ENCODE measurements at regions not wholly inside any gene's neighbourhood (a gene's known extent, or its start where the extent isn't known, plus 50 kb on each side); places are given as distances from the start of the nearest gene placed in this dataset.

- no peak for DNase-seq (ENCODE audit: low read depth in 2 of 2)
Observed at GRCh38 chr4:62260254-62260653, 1060.1 kb downstream of the ADGRL3 start.

GRCh38 chr4:62256479-62256878 lies 1056.4 kb downstream of the ADGRL3 start:
- no peak for DNase-seq (ENCODE audit: low read depth in 2 of 2)

DNA sequence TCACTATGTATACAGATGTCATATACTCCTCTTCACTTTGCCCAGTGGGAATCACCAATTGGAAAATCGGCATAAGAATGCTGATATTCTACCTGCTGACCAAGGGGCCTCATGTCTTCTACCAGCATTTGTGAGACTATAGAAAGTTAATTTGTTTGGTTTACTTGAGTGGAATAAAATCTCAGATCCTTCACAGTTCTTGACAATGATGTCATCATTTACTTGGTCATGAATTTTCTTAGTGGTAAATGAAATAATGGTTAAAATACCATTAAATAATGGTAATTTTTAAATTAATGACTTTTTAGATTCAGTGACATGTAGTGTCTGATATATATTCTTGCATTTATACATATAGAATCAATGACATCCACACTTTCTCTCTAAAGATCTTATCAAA lies 1052.6 kb downstream of the ADGRL3 start:
- DNase-seq (ENCODE audit: low read depth in 2 of 2) = no peak

DNA sequence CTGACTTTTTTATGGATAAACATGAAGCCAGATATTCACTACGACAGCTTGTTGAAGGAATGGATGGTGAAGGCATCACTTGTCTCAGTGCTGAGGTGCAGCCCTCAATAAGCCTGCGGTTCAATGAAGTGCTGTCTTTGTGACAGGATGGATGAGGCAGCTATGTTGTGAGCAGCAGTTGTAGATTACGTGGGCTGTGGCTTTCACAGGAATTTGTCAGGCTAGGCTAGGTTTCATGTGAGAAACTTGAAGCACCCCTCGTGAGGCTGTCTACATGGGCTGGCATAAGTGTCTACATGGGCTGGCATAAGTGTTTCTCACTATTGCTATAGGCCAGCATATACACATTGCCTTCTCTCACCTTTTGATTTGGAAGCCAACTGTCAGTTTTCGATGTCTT lies 1050.0 kb downstream of the ADGRL3 start:
- no peak for DNase-seq (ENCODE audit: low read depth in 2 of 2)

DNA sequence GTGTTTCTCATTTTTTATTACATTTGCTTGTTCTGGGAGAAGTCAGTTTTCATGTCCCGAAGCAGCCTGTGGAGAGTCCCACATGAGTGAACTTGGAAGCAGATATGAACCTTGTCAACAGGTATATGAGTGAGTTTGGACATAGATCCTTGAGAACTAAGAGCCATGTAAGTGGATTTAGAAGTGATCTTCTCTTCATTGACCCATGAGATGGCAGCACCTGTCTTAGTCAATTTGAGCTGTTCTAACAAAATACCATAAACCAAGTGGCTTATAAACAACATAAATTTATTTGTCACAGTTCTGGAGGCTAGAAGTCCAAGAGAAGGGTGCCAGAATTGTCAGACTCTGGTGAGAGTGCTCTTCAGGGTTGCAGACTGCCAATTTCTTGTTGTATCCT lies 1043.8 kb downstream of the ADGRL3 start:
- no peak for DNase-seq (ENCODE audit: low read depth in 2 of 2)

- no peak for DNase-seq (ENCODE audit: low read depth in 2 of 2)
Observed at GRCh38 chr4:62235911-62236310, 1035.8 kb downstream of the ADGRL3 start.

- DNase-seq (ENCODE audit: low read depth in 2 of 2) = no peak
Observed at GRCh38 chr4:62232814-62233213, 1032.7 kb downstream of the ADGRL3 start.

GRCh38 chr4:62231994-62232393 lies 1031.9 kb downstream of the ADGRL3 start:
- DNase-seq (ENCODE audit: low read depth in 2 of 2) = no peak

DNA sequence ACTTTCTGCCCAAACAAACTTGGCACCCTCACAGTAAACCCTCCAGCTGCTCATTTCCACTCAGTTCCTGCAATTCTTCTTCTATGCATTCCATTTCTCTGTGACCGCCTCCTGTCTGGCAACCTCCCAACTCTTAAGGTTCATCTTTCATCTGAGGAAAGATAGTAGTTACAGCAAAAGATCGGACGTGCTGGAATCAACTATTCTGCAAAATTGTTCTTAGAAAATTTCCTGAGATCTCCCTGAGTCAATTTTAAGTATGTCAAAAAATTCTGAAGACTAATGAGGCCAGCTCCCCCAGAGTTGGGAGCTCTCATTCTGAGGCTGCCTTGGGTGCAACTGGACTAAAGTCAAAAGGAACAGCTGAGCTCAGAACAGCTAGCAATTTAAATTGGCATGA lies 1026.0 kb downstream of the ADGRL3 start:
- DNase-seq (ENCODE audit: low read depth in 2 of 2) = no peak

DNA sequence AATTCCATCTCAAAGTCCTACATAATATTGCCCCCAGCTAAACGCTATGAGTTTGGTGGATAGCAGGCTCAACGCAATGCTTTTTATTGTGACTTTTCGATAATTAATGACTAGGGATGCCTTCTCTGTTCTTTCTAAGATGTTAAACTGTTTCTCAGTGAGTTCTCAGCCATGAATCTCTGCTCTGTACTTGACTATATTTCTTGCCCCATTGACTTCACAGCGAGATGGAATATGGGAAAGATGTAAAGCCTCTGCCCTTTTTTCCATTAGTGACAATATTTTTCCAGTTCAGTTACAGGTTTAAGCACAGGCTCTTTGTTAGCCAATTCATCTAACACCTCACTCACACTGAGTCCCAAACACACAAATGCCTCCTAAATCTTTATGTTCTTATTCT lies 1022.0 kb downstream of the ADGRL3 start:
- DNase-seq (ENCODE audit: low read depth in 2 of 2) = no peak

DNA sequence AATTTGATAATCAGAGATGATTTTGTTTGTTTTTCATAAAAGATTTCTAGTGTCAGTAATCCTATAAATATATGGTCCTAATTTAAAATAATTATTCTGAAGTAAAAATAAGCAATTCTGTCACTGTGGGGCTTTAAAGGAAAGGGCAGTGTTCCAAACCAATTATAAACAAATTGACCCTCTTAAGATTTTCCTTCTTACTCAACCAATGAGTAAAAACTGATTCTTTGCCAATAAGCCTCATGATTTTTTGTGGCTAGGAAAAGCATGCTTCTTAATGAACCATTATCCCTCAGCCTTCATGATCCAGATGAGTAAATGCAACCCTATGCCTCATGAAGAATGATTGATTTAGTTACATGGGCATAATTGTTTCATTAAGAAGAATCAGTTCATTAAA lies 1010.4 kb downstream of the ADGRL3 start:
- DNase-seq (ENCODE audit: low read depth in 2 of 2) = no peak

DNA sequence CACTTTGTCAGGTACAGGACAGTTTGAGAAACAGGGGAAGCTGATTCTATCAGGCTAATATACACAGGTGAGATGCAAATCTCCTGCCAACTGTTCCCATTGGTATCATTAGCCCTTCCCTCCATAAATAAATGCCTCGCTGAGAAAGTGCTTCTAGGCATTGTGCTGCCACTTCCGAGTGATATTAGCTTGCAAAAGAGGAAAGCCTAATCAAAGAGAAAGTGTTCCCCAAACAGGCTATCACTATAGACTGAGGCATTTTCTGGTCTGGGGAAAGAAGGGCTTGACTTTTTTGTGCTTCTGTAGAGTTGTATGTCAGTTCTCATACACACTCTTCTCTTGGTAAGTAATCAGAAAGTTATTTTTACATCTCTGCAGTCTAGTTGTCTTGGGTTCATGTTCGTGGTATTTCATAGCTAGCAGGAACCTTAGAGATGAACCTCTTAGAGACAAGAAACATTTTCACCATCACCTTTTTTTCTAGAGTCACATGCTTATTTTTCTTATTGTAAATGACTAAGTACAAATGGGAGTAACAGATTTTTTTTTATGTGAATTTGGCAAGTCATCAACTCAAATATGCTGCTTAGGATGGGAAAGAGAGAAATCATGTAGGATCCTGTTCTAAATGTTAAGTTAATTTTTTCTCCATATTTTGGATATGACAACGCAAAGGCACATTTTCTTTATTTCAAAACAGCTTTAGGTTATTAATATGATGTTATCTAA lies 1009.8 kb downstream of the ADGRL3 start:
- DNase-seq (ENCODE audit: low read depth in 2 of 2) = no peak

DNA sequence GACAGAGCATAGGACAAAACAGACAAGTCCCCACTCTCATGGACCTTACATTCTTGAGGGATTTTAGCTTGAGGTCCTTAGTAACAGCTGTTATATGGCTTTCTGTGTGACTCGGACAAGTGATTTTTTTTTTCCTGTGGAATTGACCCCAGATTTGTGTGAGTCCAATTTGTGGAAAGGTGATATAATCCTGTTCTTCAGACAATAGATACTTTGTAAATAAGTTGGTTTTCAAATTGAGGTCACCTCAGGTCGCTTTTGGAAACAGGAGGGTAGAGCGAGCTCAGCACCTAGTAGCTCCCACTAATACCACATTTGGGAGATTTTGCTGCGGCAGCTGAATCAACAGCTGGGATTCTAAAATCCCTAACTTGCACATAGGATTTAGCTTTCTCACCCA lies 1008.8 kb downstream of the ADGRL3 start:
- no peak for DNase-seq (ENCODE audit: low read depth in 2 of 2)

- DNase-seq (ENCODE audit: low read depth in 2 of 2) = no peak
Observed at GRCh38 chr4:62204136-62204535, 1004.0 kb downstream of the ADGRL3 start.

DNA sequence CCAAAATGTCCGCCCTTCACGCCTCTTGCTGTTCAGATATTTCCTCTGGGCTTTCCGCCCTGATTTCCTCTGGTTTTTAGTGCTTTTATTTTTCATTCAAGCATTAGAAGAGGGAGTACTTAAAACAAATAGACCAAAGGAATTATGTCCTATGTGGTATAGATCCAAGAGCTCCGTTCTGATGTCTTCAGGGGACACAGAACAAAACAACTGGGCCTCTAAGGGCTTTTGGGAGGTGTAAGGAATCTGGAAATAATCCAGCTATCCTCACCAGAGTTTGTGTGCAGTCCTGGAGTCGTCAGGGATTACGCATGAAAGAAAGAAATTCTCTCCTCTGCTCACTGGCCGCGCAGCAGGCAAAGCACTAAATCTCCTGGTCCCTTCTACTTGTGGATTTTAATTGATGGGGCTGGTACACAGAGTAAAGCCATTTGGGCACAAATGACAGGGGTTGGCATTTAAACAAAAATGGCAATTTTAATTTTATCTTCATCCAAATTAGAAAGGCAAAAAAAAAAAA lies 999.2 kb downstream of the ADGRL3 start:
- no peak for DNase-seq (ENCODE audit: low read depth in 2 of 2)

DNA sequence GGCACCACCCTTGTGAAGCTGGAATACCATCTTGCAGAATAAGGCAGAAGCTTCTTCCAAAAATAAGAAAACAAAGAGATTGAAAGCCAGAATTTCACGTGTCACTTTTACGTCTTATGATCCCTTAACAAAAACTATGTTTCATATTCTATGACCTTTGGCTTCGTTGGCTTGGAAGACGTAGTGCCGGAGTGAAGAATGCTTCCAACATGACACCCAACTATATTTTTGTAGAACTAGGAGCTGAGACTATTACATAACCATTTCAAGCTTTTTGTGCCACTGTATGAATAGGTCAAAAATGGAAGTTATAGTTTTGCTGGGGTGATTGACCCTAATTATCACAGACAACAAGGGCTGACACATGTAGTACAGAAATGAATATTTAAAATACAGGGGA lies 996.2 kb downstream of the ADGRL3 start:
- DNase-seq (ENCODE audit: low read depth in 2 of 2) = no peak

GRCh38 chr4:62194342-62194741 lies 994.2 kb downstream of the ADGRL3 start:
- DNase-seq (ENCODE audit: low read depth in 2 of 2) = no peak

DNA sequence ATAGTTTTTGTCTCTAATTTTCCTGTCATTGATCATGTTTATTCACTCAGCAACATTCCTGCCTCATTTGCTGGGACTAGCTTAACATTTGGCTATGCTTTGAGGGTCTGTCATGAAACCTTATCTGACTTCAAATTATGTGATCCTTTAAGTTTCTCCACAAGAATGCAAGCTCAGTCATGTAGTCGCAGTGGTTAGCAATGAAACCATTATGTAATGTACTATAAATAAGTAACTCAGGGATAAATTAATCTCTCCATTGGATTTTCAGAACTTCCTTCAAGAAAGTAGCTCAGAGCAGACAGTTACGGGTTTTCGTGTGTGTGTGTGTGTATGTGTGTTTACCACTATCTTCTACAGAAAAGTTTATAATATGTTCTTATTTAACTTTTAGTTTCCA lies 993.6 kb downstream of the ADGRL3 start:
- no peak for DNase-seq (ENCODE audit: low read depth in 2 of 2)

DNA sequence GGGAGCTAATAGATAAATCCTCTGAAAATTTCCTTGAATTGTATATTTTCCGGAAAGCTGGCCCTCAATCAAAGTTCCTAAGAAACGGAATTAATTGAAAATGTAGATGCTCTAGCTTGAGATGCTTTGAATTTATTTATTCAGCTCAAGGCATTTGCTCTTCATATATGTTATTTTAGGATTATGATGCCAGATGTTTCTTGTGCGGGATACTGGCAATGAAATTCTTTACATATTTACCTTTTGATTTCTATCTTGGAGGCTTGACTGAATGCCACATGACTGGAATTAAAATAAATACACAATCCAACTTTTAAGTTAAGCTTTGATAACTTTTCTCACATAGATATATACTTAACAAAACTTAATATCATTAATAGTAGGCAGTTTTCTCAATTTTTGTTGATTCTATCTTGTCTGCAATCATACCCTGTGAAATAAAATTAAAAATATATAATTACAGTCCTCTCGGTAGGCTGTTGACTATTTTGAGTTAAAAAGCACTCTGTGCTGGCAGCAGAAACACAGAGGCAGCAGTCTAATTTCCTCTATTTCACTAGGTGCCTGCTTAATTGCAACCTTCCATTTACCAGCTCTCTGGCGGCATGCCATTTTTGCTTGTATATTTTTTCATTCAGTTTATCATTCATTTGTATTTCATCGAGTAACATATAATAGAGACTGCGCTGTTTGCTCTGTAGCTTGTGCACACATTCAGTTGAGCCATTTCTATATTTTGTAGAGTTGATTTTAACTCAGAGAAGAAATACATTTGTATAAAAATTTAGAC lies 991.5 kb downstream of the ADGRL3 start:
- DNase-seq (ENCODE audit: low read depth in 2 of 2) = no peak

- no peak for DNase-seq (ENCODE audit: low read depth in 2 of 2)
Observed at GRCh38 chr4:62170235-62170634, 970.1 kb downstream of the ADGRL3 start.

GRCh38 chr4:62168681-62169080 lies 968.6 kb downstream of the ADGRL3 start:
- no peak for DNase-seq (ENCODE audit: low read depth in 2 of 2)

- DNase-seq (ENCODE audit: low read depth in 2 of 2) = no peak
Observed at GRCh38 chr4:62162606-62163005, 962.5 kb downstream of the ADGRL3 start.

DNA sequence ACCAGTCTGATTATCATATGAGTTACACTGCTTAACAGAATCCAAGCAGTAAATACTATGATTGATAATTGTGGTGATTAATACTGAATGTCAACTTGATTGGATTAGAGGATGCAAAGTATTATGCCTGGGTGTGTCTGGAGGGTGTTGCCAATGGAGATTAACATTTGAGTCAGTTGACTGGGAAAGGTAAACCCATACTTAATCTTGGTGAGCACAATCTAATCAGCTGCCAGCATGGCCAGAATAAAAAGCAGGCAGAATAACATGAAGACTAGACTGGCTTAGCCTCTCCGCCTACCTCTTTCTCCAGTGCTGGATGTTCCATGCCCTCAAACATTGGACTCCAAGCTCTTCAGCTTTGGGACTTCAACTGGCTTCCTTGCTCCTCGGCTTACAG lies 961.3 kb downstream of the ADGRL3 start:
- no peak for DNase-seq (ENCODE audit: low read depth in 2 of 2)

All from stimulated activated CD4-positive, alpha-beta T cell treated with anti-CD3 and anti-CD28 coated beads, Interleukin-12 subunit alpha, Interleukin-12 subunit beta, amount 100 ng/mL, for 24 hours (primary cell).